Erythroblast (primary cell): ENCODE measurements at regions not wholly inside any gene's neighbourhood (a gene's known extent, or its start where the extent isn't known, plus 50 kb on each side); places are given as distances from the start of the nearest gene placed in this dataset.
"Not testable (repeated sequence)": the region's sequence is repeated elsewhere in the genome, so short reads cannot be mapped to it uniquely, and the experiment has no call there.

Experiments
- DNase-seq, 2 experiments: peaks; one replicate each; lab custom pipeline; 2025; lab: John Stamatoyannopoulos, UW
- GATA1 ChIP-seq: IDR thresholded peaks from 2 replicates; pipeline ENCODE4 v1.6.1; 2011; ENCODE audit warnings: low read depth, mild to moderate bottlenecking, control low read depth, low read length, moderate library complexity
- POLR2A ChIP-seq: IDR thresholded peaks from 2 replicates; pipeline ENCODE4 v1.6.1; 2011; ENCODE audit warnings: mild to moderate bottlenecking, low read length

GRCh38 chr7:92945840-92946239, 109.5 kb upstream of the CDK6 start:
- TF ChIP-seq POLR2A (no peak), GATA1 (no peak)
- no peak for DNase-seq

- no peak for TF ChIP-seq GATA1
- TF ChIP-seq POLR2A: no peak
- no peak for DNase-seq
Measured at GRCh38 chr7:92944633-92945032, 108.3 kb upstream of the CDK6 start.

- DNase-seq: not testable (repeated sequence)
Measured at GRCh38 chr7:92942706-92943105, 106.3 kb upstream of the CDK6 start.

GRCh38 chr7:92939666-92940360, 103.4 kb upstream of the CDK6 start:
- no peak for DNase-seq
- TF ChIP-seq GATA1 (no peak), POLR2A (no peak)

GRCh38 chr7:92934096-92934495, 97.7 kb upstream of the CDK6 start:
- no peak for DNase-seq
- no peak for TF ChIP-seq GATA1
- no peak for TF ChIP-seq POLR2A

GRCh38 chr7:92932450-92932849, 96.1 kb upstream of the CDK6 start:
- no peak for DNase-seq
- no peak for TF ChIP-seq GATA1
- no peak for TF ChIP-seq POLR2A

- TF ChIP-seq POLR2A: no peak
- TF ChIP-seq GATA1: no peak
- DNase-seq: no peak
Measured at GRCh38 chr7:92930404-92930803, 94.0 kb upstream of the CDK6 start.

GRCh38 chr7:92926697-92927044, 90.3 kb upstream of the CDK6 start:
- TF ChIP-seq GATA1 (no peak), POLR2A (no peak)
- DNase-seq: no peak

- no peak for DNase-seq
- TF ChIP-seq GATA1 (no peak), POLR2A (no peak)
Measured at GRCh38 chr7:92925876-92926696, 89.7 kb upstream of the CDK6 start.

- DNase-seq: no peak
- no peak for TF ChIP-seq POLR2A
- TF ChIP-seq GATA1: no peak
Measured at GRCh38 chr7:92924800-92925199, 88.4 kb upstream of the CDK6 start.

- no peak for DNase-seq
- TF ChIP-seq GATA1 (no peak), POLR2A (no peak)
Measured at GRCh38 chr7:92917230-92917629, 80.9 kb upstream of the CDK6 start.

GRCh38 chr7:92916770-92917224, 80.4 kb upstream of the CDK6 start:
- DNase-seq: no peak
- TF ChIP-seq GATA1 (no peak), POLR2A (no peak)

GRCh38 chr7:92915348-92915747, 79.0 kb upstream of the CDK6 start:
- DNase-seq: no peak
- TF ChIP-seq POLR2A: no peak

- TF ChIP-seq GATA1: no peak
- TF ChIP-seq POLR2A: no peak
- no peak for DNase-seq
Measured at GRCh38 chr7:92914645-92915044, 78.3 kb upstream of the CDK6 start.

- DNase-seq: no peak
- TF ChIP-seq GATA1: no peak
- no peak for TF ChIP-seq POLR2A
Measured at GRCh38 chr7:92913849-92914248, 77.5 kb upstream of the CDK6 start.
